AG20443 (cell line): ENCODE measurements at regions not wholly inside any gene's neighbourhood (a gene's known extent, or its start where the extent isn't known, plus 50 kb on each side); places are given as distances from the start of the nearest gene placed in this dataset.

Experiments
- DNase-seq: peaks from one replicate; pipeline ENCODE4 v3.0.0; 2012; ENCODE audit warnings: low spot score, mixed read lengths

DNA sequence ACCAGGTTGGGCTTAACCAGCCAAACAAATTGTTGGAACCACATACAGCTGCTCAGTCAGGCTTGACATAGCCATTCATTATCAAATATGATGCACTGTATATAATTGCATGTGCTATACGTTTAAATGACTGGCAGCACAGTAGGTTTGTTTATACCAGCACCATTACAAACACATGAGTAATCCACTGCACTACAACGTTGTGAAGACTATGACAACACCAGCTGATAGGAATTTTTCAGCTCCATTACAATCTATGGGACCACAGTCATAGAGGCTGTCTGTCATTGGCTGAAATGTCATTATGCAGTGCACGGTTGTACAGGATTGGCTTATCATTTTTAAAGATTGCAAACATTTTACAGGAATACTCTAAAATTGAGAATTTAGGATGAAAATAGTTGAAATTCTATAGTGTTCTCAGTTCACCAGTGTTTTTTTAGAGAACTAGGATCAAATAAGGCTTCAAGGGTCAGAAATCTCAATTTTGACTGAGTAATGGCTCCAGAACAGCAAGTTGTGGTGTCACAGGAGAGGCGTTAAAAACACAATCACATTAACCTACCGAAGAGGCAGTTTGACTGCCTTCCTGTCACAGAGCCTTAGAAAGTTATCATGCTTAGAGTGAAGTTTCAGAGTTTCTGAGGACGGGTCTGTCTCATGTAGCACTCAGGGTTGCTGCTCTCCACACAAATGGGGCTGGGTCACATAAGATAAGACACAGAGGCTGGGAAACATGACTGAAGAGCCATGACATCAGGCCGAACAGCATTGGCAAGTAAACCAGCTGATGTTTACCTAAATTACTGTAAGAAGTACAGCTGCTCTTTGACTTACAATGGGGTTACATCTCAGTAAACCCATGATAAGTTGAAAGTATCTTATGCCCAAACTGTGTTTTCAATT lies 60.7 kb upstream of the SMLR1 start:
- DNase-seq: no peak

DNA sequence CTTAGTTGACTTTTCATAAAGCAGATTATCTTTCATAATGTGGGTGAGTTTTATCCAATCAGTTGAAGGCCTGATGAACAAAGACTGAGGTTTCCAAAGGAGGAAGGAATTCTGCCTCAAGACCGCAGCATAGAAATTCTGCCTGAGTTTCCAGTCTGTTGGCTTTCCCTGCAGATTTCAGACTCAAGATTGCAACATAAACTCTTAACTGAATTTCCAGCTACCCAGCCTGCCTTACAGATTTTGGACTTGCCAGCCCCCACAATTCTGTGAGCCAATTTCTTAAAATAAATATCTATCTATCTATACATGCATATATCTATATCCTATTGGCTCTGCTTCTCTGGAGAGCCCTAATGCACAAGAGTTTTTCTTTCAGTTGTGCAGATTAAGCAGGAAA lies 57.3 kb upstream of the SMLR1 start:
- peak; percentile 14 for DNase-seq

DNA sequence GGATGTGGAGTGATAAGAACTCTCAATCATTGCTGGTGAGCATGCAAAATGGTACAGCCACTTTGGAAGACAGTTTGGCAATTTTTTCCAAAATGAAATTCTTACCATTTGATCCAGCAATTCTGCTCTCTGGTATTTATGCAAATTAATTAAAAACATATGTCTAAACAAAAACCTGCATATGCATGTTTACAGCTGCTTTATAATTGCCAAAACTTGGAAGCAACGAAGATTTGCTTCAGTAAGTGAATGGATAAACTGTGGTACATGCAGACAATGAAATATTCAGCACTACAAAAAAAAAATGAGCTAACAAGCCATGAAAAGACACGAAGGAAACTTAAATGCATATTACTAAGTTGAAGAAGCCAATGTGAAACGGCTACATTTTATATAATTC lies 55.5 kb upstream of the SMLR1 start:
- DNase-seq: no peak

DNA sequence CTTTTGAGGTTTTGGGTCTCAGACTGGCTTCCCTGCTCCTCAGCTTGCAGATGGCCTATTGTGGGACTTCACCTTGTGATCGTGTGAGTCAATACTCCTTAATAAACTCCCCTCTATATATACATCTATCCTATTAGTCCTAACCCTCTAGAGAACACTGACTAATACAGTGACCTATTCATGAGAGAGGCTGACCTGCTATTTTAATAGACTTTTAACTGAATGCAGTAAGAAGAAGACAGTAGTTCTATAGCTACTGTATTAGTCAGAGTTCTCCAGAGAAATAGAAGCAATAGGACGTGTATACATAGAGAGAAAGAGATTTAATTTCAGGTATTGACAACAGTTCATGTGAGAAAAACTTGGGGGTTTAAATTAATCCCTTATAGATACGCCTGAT lies 53.3 kb upstream of the SMLR1 start:
- DNase-seq: no peak

DNA sequence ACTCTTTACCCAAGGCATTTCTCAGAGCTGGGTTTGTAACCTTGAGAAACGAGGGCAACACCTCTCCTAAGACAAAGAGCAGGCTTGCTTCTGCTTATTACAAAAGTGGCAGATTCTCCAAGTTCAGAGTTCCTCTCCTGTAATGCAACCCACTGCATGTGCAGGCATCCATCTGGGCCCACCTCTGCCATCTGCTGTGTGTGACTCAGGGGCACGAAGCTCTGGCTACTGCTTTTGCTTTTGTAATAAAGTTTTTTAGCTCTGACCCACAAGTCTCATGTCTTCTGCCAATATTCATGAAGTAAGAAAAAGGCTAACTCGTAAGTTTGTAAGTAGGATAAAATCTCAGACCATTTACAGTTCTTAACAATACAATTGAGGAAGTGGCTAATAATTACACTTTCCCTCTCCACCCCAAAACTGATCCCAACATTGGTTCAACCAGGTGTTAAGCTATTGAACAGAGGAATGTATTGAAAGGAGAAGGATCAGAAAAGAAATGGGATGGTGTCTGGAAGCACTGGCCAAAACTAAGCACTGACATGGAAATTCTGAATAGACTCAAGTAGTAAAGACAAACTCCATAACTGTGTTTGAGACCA lies 51.7 kb upstream of the SMLR1 start:
- no peak for DNase-seq

DNA sequence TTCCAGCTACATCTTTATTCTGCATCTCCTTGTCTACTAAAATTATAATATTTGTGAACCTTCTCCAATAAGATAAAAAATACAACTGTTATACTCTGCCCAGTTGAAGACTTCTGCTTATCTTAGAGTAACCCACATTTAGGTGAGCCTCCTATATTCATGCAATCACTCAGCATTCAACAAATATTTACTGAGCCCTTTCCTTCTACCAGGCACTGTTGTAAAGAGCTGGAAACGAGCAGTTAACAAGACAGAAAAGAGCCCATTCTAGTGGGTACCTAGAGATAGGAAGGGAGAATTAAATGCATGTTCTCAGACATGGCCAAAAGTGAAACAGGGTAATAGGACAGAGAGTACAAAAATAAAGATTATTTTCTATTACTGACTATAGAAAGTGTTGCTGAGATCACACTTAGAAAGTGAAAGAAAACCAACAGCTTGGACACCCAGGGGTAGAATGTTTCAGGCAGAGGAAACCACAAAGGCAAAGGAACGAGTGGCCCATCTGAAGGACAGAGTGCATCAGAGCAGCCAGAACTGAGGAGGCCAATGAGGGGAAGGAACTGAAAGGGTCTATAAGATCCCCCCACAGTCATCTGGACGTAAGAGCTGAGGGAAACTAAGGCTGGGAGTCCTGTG lies 50.8 kb upstream of the SMLR1 start:
- DNase-seq: no peak
